ENCODE measurements at regions not wholly inside any gene's neighbourhood (a gene's known extent, or its start where the extent isn't known, plus 50 kb on each side); places are given as distances from the start of the nearest gene placed in this dataset.

- no peak overlapping the region for H3K4me2 ChIP-seq (ENCODE audit: insufficient read depth, low read length)
- ChIA-PET CTCF (ENCODE audit: low intra/inter-chr PET ratio) (no interaction called here), POLR2A (no interaction called here)
- no peaks in the 10 kb centered on the region for H3K9me3 ChIP-seq (replicated peaks; ENCODE audit: control insufficient read depth, insufficient read depth, low read depth, low read length)
- H3K27me3 ChIP-seq (ENCODE audit: control insufficient read depth in 2 of 2, insufficient read depth in 2 of 2, low read length in 2 of 2) = no peaks in the 10 kb centered on the region
- no peak overlapping the region for H2AFZ ChIP-seq (ENCODE audit: low read depth, low read length)
- FAIRE-seq (no peak), DNase-seq (ENCODE audit: extremely low read depth in 1 of 4, low spot score in 3 of 4) (no peak), ATAC-seq (no peak)
- no peaks in the 10 kb centered on the region for H3K4me1 ChIP-seq (replicated peaks in 1 of 2; ENCODE audit: control insufficient read depth in 2 of 2, insufficient read depth in 2 of 2, low read length in 2 of 2)
- H3K36me3 ChIP-seq (ENCODE audit: control insufficient read depth, insufficient read depth, low read length) = no peaks in the 10 kb centered on the region
- no peak overlapping the region for H3K9ac ChIP-seq (ENCODE audit: insufficient read depth in 1 of 2, low read depth in 2 of 2, low read length in 2 of 2)
- no peaks in the 10 kb centered on the region for H4K20me1 ChIP-seq (replicated peaks; ENCODE audit: control insufficient read depth, insufficient read depth, low read length)
- H3K4me3 ChIP-seq = no peak overlapping the region
- no peak overlapping the region for H3K27ac ChIP-seq (ENCODE audit: extremely low read depth, low read depth, low read length)
- TF ChIP-seq ZBTB49 (CRISPR knock-in tag; IDR thresholded peaks at IDR 0.05; ENCODE audit: borderline replicate concordance) (no peak), SAFB (IDR thresholded peaks at IDR 0.05; ENCODE audit: borderline replicate concordance, low read depth, low read length) (no peak), SRSF3 (IDR thresholded peaks at IDR 0.05; ENCODE audit: insufficient read depth, low read length) (no peak), ZNF324 (CRISPR knock-in tag; IDR thresholded peaks at IDR 0.05) (no peak), HCFC1 (IDR thresholded peaks at IDR 0.05; ENCODE audit: low read depth, low read length) (no peak), SAP30 (IDR thresholded peaks at IDR 0.05; ENCODE audit: borderline replicate concordance, insufficient read depth, low read depth, low read length, poor library complexity, severe bottlenecking) (no peak), ARHGAP35 (IDR thresholded peaks at IDR 0.05; ENCODE audit: partially characterized antibody) (no peak), JUND (IDR thresholded peaks at IDR 0.05; ENCODE audit: borderline replicate concordance, low read depth, low read length) (no peak), JUND (tag; IDR thresholded peaks at IDR 0.05; ENCODE audit: borderline replicate concordance, low read depth, low read length) (no peak), RBM17 (IDR thresholded peaks at IDR 0.05; ENCODE audit: borderline replicate concordance, low read depth, low read length) (no peak), E2F3 (CRISPR knock-in tag; IDR thresholded peaks at IDR 0.05) (no peak), ZNF140 (CRISPR knock-in tag; IDR thresholded peaks at IDR 0.05) (no peak), THRB (CRISPR knock-in tag; conservative IDR thresholded peaks at IDR 0.05) (no peak), FOXK1 (CRISPR knock-in tag; IDR thresholded peaks at IDR 0.05; ENCODE audit: borderline replicate concordance) (no peak), RBBP5 (IDR thresholded peaks at IDR 0.05; ENCODE audit: borderline replicate concordance, insufficient read depth, low read length, poor library complexity, severe bottlenecking) (no peak)
- in situ Hi-C loops (cut with MboI) = no loop called here
- no peaks in the 10 kb centered on the region for H3K9me1 ChIP-seq (ENCODE audit: control insufficient read depth, insufficient read depth, low read length)
- 0% methylated on average over 3 of the region's 3 CpGs for WGBS (ENCODE audit: insufficient coverage, low coverage, missing lambda C conversion rate)
- BruUV-seq (replicated peaks) = no TSS peak
- intact Hi-C loops (cut with micrococcal nuclease) = no loop called here
- H3K79me2 ChIP-seq (ENCODE audit: control insufficient read depth, insufficient read depth, low read length) = no peaks in the 10 kb centered on the region
Observed at GRCh38 chr1:78831731-78832360, 174.7 kb downstream of the ADGRL4 start.
